NCI-H2029 treated with DMSO at 0.1 percent for 48 hours (cell line): ENCODE measurements at regions not wholly inside any gene's neighbourhood (a gene's known extent, or its start where the extent isn't known, plus 50 kb on each side); places are given as distances from the start of the nearest gene placed in this dataset.

Experiments used
- DNase-seq: peaks from one replicate; lab custom pipeline; 2025; lab: John Stamatoyannopoulos, UW

DNA sequence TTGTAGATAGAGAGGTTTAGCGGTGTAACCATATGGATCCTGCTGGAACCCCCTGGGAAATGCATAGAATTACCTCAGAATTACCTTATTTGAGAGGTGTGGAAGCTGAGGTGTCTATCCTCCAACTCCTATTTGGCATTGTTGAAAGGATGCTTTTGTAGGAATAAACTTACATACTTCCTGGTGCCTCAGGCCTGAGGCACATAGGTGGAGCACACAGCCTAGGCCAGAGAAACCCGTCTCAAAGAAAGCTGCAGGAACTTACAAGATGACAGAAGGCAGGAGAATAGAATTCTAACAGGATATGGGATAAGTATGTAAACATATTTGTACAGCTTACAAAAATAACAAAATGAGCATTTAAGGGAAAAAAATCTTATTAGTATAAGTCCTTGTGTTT lies 1507.2 kb upstream of the ZEB2 start:
- DNase-seq, result no peak

DNA sequence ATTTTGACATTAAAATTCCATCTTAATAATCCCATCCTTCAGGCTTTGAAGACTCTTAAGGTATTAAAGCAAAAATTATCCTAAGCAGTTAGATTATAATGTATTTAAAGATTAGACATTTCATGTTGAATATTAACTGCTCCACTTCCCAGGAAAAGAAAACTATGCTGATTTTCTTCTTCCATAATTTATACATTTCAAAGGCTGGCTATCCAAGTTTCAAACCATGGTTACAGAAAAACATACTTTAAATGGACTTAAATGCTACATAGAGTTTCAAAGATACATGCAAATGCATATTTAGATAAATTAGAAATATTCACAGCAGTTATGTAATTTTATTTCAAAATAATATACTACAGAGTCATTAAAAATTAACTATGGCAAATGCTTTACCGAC lies 1505.6 kb upstream of the ZEB2 start:
- DNase-seq, result no peak

DNA sequence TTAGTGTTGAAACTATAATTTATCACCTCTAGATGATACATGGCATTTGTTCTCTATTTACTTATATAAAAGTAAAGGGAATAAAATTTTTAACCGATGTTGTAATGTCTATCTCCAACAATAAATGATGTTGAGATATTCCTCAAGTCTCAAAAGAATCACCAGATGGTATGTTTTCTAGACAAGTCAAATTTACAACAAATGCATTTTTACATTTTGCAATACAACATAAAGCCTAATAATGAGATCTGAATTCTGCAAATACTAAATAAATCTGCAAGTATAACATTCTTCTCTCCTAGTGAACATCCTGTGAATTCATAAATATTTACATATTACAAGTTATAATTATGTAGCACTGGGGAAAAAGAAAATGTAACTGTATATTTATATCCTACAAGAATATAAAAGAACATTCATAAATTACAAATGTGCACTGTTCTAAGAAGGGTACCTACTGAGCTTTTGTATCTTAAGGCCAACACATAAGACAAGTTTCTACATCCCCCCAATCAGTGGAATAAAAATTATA lies 1504.4 kb upstream of the ZEB2 start:
- no peak for DNase-seq

DNA sequence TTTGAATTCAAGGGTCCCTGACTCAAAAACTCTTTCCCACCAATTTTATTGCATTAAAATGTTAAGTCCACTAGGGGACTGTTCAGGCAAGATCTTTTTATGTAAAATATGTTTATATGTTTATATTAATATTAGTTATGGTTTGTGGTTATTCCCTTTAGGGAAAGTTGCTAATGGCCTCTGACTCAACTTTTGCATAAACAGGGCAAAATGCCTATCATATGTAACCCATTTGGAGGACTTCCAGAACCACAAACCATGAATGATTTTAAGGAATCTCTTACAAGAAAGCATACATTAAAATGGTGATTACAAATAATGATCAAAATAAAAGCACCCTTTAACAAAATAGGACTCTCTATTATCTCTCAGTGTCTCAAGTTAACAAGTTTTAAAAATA lies 1484.5 kb upstream of the ZEB2 start:
- no peak for DNase-seq

DNA sequence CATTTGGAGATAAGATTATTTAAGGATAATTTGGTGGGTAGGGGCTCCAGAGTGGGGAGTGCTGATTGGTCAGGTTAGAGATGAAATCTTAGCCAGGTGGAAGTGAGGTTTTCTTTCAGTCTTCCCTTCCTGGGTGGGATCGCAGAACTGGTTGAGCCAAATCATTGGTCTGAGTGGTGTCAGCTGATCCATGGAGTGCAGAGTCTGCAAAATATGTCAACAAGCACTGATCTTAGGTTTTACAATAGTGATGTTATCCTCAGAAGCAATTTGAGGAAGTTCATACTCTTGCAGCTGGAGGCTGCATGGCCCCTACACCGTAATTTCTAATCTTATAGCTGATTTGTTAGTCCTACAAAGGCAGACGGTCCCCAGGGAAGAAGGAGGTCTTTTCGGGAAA lies 1483.4 kb upstream of the ZEB2 start:
- no peak for DNase-seq

DNA sequence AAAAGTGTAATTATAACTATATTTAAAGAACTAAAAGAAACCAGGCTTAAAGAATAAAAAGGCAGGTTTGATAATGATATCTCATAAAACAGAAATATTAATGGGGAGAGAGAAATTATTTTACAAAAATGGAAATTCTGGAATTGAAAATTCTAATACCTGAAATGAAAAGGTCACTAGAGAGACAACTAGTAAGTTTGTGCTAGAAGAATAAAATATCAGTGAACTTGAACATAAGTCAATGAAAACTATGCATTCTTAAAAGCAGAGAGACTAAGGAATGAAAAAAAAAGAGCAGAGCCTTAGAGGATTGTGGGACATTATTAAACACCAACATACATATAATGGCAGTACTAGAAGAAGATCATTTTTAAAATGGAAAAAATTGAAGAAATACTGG lies 1475.0 kb upstream of the ZEB2 start:
- no peak for DNase-seq

DNA sequence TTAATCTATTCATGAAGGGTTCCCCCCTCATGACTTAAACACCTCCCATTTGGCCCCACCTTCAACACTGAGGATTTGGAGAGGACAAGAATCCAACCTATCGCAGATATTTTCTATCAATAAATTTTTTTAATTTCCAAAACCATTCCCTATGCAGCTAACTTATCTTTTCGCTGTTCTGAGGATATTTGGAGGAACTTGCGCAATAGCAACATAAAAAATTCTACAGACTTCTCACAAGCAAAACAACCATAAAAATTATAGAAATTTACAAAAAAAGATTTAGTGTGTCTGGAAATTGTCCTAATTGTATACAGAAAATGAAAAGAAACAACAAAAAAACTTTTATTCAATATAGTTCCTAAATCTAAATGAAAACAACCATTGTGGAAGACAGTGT lies 1472.7 kb upstream of the ZEB2 start:
- no peak for DNase-seq

DNA sequence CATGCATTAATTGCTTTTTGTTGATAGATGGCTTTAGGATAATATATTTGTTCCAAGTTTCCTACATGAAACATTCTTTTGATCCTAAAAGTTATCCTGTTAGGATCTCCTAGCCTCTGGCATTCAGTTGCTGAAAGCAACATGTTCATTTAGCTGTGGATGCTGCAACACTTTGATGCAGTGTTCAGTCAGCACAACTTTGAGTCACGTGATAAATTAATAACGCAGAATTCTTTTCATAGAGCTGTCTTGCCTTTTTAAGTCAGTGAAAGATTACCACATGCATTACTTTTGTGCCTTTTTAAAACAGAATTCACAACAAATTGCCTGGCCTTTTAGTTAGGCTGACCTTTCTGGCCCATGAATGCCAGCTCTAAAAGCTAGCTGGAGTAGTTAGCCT lies 1467.9 kb upstream of the ZEB2 start:
- no peak for DNase-seq

DNA sequence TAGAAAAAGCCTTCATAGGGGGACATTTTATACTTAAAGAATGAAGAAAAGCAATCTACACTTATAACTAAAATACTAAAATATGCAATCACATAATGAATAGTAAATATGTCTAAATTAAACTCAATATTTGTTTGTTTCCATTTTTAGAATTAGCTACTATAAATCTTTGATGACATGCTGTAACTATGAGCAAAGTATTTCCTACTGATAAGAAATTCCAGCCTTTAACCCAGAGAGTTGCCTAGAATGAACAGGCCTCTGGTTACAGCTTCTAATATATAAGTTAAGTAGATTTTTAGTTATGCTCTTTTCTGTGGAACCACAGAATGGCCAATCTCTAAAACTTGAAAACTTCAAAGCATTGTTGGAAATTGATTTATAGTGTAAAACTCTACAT lies 1465.6 kb upstream of the ZEB2 start:
- no peak for DNase-seq

DNA sequence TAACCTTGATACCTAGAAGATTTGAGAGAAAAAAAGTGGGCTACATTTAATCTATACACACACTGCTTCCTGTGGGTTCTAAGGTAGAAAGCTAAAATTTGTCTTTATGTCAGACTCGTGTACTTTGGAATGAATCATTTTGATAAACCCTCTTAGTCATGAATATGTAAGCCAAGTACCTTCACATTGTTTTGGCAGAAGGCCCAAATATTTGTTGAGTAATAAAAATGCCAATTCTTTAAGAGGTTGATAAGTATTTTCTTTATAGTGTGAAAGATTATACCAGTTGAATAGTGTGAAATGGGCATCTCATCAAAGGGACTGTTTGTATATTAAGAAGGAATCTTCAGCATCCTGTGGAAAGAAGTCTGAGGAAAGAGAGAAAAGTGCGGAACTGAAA lies 1464.7 kb upstream of the ZEB2 start:
- no peak for DNase-seq

DNA sequence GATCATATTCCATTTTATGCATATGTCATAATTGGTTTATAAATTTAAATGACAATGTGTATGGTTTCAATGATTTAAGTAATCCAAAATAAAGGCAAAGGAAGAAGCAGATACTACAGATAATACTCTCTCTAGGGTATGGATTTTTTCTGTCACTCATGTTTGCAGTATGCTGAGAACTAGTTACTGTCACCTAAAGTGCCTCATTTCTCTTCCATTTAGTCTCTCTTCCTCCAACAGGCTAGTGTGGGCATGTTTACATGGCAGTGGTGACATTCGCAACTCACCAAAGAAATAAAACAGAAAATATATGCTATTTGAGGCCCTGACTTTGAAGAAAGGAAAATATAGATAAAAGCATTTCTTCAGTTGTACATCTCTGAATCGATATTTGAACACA lies 1460.4 kb upstream of the ZEB2 start:
- DNase-seq, result no peak

DNA sequence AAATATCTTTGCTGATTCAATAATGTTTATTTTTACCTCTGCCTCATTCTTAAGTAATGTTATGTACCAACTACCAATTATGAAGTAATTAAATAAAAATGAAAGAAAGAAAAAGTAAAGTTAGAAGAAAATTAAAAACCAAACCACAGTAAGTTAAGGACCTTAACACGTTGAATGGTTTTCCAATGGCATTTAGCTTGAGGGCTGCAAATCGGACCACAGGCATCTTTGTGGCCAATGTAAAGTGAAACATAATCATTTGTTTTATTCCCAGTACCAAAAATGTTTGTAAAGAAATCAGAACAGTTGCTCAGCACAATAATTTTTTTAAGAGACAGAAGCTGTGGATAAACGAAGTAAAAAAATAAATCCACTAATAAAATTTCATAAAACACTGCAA lies 1455.5 kb upstream of the ZEB2 start:
- DNase-seq, result no peak

DNA sequence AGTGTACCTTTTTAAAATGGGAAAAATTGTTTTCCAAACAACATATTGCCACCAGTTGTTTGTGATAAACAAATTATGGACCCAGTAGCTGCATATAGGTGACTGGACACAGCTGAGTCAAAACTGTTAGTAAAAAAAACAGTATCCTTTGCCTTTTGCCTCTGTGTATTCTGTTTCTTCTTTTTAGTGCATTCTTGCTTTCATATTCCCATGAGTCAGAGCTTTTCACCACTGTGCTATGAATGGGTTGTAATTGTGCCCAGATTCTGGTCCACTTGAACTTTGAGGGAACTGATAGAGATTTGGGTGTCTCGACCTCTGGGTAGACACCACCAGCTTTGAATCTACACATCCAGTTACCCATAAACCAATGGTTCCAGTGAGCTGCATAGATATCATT lies 1441.9 kb upstream of the ZEB2 start:
- DNase-seq, result no peak

DNA sequence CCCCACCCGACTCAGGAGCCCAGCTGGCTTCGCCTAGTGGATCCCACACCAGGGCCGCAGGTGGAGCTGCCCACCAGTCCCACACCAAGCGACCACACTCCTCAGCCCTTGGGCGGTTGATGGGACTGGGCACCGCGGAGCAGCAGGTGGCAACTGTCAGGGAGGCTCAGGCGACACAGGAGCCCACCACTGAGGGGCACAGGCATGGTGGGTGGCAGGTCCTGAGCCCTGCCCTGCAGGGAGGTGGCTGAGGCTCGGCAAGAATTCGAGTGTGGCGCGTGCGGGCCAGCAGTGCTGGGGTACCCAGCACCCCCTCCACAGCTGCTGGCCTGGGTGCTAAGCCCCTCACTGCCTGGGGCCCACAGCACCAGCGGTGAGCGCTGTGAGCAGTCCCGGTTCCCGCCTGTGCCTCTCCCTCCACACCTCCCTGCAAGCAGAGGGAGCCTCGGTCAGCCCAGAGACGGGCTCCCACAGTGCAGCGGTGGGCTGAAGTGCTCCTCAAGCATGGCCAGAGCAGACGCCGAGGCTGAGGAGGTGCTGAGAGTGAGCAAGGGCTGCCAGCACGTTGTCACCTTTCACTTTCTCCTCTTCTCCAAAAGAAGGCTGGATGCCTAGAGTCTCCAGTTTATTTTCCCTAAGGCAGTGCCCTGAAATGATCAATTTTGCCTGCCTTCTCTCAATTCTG lies 1440.7 kb upstream of the ZEB2 start:
- DNase-seq, result no peak

DNA sequence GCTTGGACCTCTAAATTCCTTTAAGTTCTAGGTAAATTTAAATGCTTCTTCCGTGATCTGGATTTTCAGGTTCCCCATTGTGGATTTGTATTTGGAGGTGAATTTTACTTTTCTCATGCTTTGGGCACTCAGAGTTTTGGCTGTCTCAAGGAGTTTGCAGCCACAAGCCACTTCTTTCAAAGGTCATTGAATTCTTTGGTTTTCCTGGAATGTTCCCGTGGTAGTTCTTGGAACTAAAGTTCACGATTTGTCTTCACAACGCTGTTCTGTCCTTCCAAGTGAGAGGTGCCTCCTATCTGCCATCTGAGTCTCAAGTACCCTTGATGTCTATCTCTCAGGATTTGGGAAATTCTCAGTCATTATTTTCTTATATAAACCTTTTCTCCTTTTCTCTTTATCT lies 1438.7 kb upstream of the ZEB2 start:
- DNase-seq, result no peak

DNA sequence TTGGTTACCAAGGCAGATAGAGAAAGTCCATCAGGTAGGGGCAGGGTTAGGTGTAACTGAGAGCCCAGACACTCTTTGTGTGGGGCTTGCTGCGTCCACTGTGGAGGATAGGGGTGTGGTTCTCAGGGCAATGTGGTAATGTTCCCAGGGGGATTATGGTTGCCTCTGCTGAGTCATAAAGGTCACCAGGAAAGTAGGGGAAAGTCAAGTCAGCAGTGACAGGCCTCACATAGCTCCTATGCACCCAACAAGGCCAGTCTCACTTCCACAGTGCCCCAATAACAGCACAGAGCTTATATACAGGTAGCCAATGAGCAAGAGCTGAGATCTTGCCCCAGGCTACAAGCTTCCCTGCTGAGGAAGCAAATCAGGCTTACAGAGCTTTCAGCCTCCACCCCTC lies 1438.0 kb upstream of the ZEB2 start:
- no peak for DNase-seq

DNA sequence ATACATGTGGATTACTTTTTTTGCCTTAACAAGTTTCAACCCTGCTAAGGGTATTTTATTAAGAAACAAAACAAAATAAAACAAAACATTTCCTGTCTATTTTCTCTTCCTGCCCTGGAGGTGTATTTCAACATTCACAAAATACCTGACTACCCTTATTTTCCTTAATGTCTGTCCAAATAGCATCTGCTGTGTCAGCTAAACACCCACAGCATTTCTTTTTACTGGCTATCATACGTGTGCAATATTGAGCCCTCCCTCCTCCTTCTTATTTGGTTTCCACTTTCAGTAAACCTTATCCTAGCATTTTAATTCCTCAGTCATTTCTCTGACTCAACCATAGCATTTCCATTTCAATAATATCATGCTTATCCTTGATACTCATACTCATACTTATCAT lies 1420.0 kb upstream of the ZEB2 start:
- no peak for DNase-seq

DNA sequence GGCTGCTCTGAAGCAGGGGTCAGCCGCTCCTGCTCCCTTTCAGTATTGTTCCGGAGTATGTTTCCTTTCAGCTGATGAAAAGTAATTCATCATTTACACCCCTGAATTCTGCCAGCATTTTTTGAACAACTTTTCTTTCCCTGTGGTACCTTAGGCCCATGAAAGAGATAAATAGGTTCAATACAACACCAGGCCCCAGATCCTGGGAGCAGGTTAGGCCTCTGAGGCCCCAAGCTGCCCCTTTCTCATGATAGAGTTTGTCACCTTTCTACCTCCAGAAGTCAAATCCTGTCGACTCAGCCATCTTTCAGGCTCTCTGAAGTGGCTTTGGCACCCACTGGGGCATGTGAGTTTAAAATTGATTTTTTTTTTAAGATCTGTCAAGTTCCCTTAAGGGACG lies 1415.1 kb upstream of the ZEB2 start:
- no peak for DNase-seq

DNA sequence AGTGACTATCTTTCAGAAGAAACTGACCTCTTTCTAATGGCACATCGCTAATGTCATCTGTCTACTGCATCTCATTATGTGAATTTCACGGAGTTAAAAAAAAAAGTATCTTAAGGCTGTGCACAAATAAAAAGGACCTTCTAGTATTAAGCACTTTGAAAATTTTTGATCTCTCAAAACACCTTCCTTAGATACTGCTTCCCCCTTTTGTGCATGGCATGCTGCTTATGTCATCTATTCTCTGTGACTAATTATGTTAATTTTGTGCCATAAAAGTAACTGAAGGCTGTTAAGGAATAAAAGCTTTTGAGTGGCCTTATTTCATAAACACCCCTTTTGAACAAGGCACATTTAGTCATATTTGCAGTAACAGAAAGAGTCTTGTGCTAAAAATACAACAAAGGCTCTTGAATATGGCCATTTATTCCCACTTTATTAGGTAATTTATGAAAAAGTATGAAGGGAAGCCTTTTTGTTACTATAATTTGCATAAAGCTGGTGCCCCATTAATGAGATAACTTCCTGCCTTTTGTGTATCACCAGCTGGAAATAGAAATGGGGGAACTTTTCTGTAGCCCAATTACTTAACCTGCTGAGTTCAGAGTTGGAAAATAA lies 1412.0 kb upstream of the ZEB2 start:
- no peak for DNase-seq

DNA sequence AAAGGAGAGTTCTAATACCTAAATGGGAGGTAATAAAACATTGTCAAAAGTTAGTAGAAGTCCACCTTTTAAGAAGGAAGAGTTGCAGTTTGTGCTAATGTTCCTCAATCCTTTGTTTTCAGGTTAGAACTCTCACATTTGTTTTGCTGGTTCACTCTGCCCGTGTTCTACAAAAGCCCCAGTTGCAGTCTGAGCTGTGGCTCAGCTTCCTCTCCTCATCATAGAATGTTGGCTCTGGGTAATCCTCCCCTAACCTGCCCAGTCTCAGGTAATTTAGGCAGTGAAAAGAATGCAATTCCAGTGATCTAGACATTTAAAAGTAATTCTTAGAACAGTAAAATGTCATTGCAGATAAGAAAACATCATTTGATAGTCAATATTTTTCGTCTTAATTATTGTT lies 1410.4 kb upstream of the ZEB2 start:
- DNase-seq, result no peak

DNA sequence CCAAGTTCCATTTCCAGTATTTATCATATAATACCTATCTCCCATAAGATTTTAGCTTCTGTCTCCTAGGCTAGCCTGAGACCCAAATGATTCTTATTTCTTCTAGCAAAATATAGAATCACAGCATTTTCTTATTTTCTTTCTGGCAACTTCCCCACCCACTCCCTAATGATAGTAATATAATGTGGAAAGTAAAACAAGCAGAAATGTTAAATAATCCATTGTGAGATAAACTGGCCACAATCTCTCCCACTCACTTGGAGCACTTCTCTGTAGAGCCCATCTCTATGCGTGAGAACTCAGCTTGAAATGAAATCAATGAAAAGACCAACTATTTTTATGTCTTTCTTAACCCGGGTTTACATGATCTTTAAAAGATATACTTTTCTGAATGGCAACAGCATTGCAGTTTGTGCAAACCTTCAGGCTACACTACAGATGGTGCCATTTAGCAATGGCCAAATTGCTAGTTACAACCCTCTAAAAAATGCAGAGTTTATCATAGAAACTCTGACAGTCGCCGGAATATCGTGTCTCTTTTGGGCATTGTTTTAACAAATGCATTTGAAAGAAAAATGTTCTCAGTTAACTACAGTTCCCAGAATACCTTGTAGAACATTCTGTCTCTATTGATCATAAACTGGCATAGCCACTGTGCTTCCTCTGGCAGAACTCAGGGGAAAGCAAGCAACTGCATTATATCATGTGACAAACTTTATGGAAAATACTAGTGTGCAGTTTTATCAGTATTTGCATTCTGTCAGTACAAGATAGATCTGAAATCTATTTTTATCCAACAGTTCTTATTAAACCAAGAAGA lies 1407.4 kb upstream of the ZEB2 start:
- DNase-seq, result no peak

DNA sequence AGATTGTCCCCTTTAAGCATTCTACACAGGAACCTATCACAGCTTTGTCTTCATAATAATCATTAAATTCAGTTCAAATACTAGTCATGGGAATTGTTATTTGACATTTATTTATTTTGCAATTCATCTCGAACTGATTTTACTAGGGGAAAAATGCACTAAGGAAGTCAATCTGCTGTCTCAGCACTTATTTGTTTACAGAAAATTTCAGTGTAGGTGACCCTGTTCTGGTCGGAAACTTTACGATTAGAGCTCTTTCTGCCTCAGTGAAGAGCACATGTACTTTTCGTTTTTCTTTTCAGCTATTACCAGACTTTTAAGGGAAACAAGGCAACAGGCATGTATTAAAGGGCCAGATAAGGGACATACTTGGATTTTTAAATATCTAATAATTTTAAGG lies 1405.7 kb upstream of the ZEB2 start:
- no peak for DNase-seq

DNA sequence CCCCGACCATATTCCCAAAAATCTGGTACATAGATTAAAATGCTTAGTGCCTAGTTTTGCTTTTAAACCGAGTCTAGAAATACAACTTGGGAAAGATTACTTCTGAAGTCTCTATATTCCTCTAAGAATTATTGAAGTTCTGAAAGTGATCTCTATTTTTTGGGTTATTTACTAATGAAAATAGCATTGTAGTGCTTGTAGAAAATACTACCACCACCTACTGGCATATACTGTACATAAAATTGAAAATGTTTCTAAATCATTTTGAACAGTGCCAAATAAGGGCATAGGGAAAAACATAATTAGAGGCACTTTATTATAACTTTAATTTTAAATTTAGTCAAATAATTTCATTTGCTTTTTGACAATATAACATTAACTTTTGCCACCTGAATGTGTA lies 1399.6 kb upstream of the ZEB2 start:
- no peak for DNase-seq
